ENCODE measurements at regions not wholly inside any gene's neighbourhood (a gene's known extent, or its start where the extent isn't known, plus 50 kb on each side); places are given as distances from the start of the nearest gene placed in this dataset.

GRCh38 chr14:84152452-84152851, 1377.5 kb upstream of the FLRT2 start:
- TF ChIP-seq CTCF (IDR thresholded peaks at IDR 0.05) = no peak
- TF ChIP-seq EP300 (IDR thresholded peaks at IDR 0.05; ENCODE audit: low read depth) = no peak

Data from transverse colon (tissue), 3 donors.